ENCODE measurements at regions not wholly inside any gene's neighbourhood (a gene's known extent, or its start where the extent isn't known, plus 50 kb on each side); places are given as distances from the start of the nearest gene placed in this dataset.
"Not testable (repeated sequence)": the region's sequence is repeated elsewhere in the genome, so short reads cannot be mapped to it uniquely, and the experiment has no call there.

DNA sequence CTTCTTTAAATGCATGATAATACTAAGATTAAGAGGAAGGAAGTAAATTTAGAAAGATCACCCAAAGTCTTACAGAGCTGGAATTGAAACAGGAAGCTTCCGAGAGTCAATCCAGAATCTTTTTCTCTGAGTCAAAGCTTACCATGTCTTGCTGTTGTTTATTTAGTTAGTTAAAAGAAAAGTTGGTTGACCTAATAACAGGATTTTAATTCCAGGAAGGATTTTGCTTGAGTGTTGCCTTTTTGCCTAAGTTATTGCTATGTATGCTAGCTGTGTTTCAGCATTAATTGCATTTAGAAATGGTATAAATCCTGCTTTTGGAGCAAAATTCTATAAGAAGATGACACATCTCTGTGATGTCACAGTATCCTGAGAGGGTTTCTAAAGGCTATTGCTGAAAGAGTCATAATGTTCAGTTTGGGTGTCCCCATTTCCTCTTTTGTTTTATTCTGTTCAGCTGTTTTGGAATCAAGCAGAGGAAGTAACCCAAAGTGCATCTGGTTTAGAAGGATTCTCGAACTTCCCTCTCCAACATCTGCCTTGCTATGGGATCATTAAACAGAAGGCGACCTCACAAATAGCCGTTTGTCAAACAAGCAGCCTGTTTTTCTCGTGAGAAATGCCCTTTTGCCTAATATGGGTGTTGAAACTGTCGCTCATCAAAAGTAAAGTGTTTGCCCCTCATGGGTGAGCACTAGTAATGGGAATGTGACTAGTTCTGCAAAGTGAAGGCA is 271.5 kb upstream of the MMADHC start:
- FAIRE-seq (no peak), ATAC-seq (peak in 2 of 4 donors; percentile 49), DNase-seq (no peak)
- H3K36me3 ChIP-seq = no peaks in the 10 kb centered on the region
- no peaks in the 10 kb centered on the region for H3K27me3 ChIP-seq
- intact Hi-C loops (cut with DNase I) = no loop called here
- no peaks in the 10 kb centered on the region for H3K9me3 ChIP-seq
- H3K4me3 ChIP-seq = no peak overlapping the region
- TF ChIP-seq, protein P1, sequence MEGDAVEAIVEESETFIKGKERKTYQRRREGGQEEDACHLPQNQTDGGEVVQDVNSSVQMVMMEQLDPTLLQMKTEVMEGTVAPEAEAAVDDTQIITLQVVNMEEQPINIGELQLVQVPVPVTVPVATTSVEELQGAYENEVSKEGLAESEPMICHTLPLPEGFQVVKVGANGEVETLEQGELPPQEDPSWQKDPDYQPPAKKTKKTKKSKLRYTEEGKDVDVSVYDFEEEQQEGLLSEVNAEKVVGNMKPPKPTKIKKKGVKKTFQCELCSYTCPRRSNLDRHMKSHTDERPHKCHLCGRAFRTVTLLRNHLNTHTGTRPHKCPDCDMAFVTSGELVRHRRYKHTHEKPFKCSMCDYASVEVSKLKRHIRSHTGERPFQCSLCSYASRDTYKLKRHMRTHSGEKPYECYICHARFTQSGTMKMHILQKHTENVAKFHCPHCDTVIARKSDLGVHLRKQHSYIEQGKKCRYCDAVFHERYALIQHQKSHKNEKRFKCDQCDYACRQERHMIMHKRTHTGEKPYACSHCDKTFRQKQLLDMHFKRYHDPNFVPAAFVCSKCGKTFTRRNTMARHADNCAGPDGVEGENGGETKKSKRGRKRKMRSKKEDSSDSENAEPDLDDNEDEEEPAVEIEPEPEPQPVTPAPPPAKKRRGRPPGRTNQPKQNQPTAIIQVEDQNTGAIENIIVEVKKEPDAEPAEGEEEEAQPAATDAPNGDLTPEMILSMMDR (IDR thresholded peaks at IDR 0.05) = no peak
- H3K27ac ChIP-seq = no peak overlapping the region
- 48 to 56% methylated on average over 6 of the region's 6 CpGs for whole genome bisulfite sequencing, 2 donors
- H3K4me1 ChIP-seq = peaks cover 0 to 4% (median 0%) of the 10 kb centered on the region in 3 donors

DNA sequence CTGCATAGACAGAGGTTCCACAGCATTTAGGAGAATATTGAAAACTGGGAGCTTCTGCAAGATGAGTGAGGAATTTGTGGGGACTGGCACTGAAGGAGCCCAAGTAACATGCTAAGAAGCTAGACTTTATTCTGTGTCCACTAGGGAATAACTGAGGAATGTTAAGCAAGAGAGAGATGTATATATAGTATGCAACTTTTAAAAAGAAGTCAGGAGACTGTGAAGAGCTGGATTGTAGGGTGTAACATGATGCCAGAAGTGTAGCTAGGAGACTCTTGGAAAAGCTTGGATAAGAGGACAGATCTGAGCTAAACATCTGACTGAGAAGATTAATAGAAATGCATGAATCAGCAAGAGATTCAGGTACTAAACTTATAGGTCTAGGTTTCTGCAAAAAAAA is 270.6 kb upstream of the MMADHC start:
- H3K9me3 ChIP-seq = no peaks in the 10 kb centered on the region
- ATAC-seq (no peak), FAIRE-seq (no peak), DNase-seq (no peak)
- H3K4me1 ChIP-seq = peaks cover 0 to 4% (median 0%) of the 10 kb centered on the region in 3 donors
- H3K36me3 ChIP-seq = no peaks in the 10 kb centered on the region
- H3K27ac ChIP-seq = no peak overlapping the region
- H3K4me3 ChIP-seq = no peak overlapping the region
- TF ChIP-seq, protein P1 (IDR thresholded peaks at IDR 0.05) = no peak
- intact Hi-C loops (cut with DNase I) = no loop called here
- H3K27me3 ChIP-seq = no peaks in the 10 kb centered on the region

DNA sequence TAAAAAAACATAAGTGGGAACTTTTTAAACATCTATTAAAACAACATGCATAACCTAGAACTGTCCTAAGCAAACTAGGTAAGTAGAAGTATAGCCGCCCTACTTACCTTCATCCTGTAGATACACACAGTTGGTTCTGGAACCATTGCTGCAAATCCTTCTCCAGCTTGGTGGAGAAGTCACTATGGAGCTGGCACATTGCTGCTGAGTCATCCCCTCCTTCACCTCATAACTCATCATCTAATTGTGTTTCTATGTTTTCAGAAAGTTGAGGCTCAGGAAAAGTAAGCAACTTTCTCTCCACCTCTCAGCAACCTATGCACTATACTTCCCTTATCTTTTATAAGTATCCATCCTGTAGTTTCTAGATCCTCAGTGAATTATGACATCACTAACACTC is 269.8 kb upstream of the MMADHC start:
- FAIRE-seq (no peak), ATAC-seq (no peak), DNase-seq (no peak)
- Histone ChIP-seq H3K36me3 (no peaks in the 10 kb centered on the region), H3K4me1 (peaks cover 0 to 4% (median 0%) of the 10 kb centered on the region in 3 donors), H3K27me3 (no peaks in the 10 kb centered on the region), H3K27ac (no peak overlapping the region), H3K9me3 (no peaks in the 10 kb centered on the region), H3K4me3 (no peak overlapping the region)
- TF ChIP-seq, protein P1 (IDR thresholded peaks at IDR 0.05) = no peak
- intact Hi-C loops (cut with DNase I) = no loop called here
- WGBS, 2 donors = 90 to 93% methylated on average over 1 of the region's 1 CpG

DNA sequence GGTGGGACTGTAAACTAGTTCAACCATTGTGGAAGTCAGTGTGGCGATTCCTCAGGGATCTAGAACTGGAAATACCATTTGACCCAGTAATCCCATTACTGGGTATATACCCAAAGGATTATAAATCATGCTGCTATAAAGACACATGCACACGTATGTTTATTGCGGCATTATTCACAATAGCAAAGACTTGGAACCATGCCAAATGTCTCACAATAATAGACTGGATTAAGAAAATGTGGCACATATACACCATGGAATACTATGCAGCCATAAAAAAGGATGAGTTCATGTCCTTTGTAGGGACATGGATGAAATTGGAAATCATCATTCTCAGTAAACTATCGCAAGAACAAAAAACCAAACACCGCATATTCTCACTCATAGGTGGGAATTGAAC is 268.3 kb upstream of the MMADHC start:
- H3K27ac ChIP-seq; H3K27me3 ChIP-seq; intact Hi-C loops (cut with DNase I); H3K4me3 ChIP-seq; H3K36me3 ChIP-seq; ATAC-seq; H3K4me1 ChIP-seq; FAIRE-seq; DNase-seq; H3K9me3 ChIP-seq: not testable (repeated sequence)
- WGBS, 2 donors = 90 to 97% methylated on average over 2 of the region's 5 CpGs

DNA sequence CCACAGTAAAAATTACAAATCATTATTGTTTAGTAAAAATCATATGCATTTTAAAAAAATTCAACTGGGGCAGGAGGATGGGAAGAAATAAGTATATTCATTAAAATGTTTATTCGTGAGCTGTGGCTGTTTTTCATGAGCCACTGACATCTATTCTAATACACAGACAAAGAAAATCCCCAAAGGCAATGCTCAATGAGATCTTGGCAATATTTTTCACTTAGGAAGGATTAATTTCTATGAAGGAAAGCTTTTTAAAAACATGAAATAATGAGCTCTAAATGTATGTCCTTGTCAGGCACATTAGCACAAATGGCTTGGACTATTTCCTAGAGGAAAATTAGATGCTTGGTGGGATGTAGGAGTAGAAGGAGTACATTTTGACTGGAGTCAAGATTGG is 262.0 kb upstream of the MMADHC start:
- Histone ChIP-seq H3K4me3 (no peak overlapping the region), H3K4me1 (no peaks in the 10 kb centered on the region), H3K27me3 (no peaks in the 10 kb centered on the region), H3K27ac (no peak overlapping the region), H3K36me3 (no peaks in the 10 kb centered on the region), H3K9me3 (no peaks in the 10 kb centered on the region)
- intact Hi-C loops (cut with DNase I) = no loop called here
- ATAC-seq (no peak), FAIRE-seq (no peak), DNase-seq (no peak)
- TF ChIP-seq, protein P1 (IDR thresholded peaks at IDR 0.05) = no peak
- 62 to 66% methylated on average over 1 of the region's 1 CpG for WGBS, 2 donors
